Effector memory CD8-positive, alpha-beta T cell (primary cell): ENCODE measurements at regions not wholly inside any gene's neighbourhood (a gene's known extent, or its start where the extent isn't known, plus 50 kb on each side); places are given as distances from the start of the nearest gene placed in this dataset.
"Not testable (repeated sequence)": the region's sequence is repeated elsewhere in the genome, so short reads cannot be mapped to it uniquely, and the experiment has no call there.

Source experiments
- ATAC-seq: fragments of 150-1000 bp; cut with Tn5 transposase; replicated peaks from 2 replicates; pipeline ENCODE4 v1.10.0; 2021; ENCODE audit warnings: mild to moderate bottlenecking, moderate library complexity
- DNase-seq, 3 experiments: peaks; one replicate each; pipeline ENCODE4 v3.0.0; 2021
- H3K27ac Mint-ChIP-seq, 2 donors: one replicate each; pipeline ENCODE4 v1.8.0; 2022; ENCODE audit warnings: mild to moderate bottlenecking in 2 of 2, mixed read lengths in 2 of 2, moderate library complexity in 2 of 2
- H3K27me3 Mint-ChIP-seq, 2 donors: one replicate each; pipeline ENCODE4 v1.8.0; 2022; ENCODE audit warnings: mixed read lengths in 2 of 2
- H3K36me3 Mint-ChIP-seq: one replicate; pipeline ENCODE4 v1.8.0; 2022; ENCODE audit warnings: mild to moderate bottlenecking, moderate library complexity, mixed read lengths; ENCODE audit not compliant: insufficient read depth
- H3K4me1 Mint-ChIP-seq, 2 donors: one replicate each; pipeline ENCODE4 v1.8.0; 2022; ENCODE audit warnings: low read depth in 2 of 2, mixed read lengths in 2 of 2
- H3K4me3 Mint-ChIP-seq, 2 donors: one replicate each; pipeline ENCODE4 v1.8.0; 2022; ENCODE audit warnings: mild to moderate bottlenecking in 2 of 2, mixed read lengths in 2 of 2, moderate library complexity in 2 of 2
- H3K9me3 Mint-ChIP-seq, 2 donors: one replicate each; pipeline ENCODE4 v1.8.0; 2022; ENCODE audit warnings: mixed read lengths in 2 of 2

DNA sequence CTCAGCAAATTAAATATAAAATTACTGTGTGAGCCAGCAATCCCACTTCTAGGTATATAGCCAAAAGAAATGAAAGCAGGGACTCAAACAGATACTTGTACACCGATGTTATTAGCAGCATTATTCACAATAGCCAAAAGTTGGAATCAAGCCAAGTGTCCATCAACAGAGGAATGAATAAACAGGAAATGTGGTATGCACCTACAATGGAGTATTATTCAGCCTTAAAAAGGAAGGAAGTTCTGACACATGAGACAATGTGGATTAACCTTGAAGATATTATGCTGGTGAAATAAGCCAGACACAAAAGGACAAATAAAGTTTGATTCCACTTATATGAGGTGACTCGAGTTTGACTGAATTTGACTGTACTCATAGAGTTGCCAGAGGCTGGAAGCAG lies 108.3 kb upstream of the DUSP21 start:
- H3K36me3 Mint-ChIP-seq = no peaks in the 10 kb centered on the region
- DNase-seq = no peak
- peaks cover 0 to 2% of the 10 kb centered on the region in 2 donors for H3K9me3 Mint-ChIP-seq
- peaks cover 0 to 8% of the 10 kb centered on the region in 2 donors for H3K27me3 Mint-ChIP-seq
- ATAC-seq = no peak
- no peaks in the 10 kb centered on the region for H3K4me1 Mint-ChIP-seq
- H3K4me3 Mint-ChIP-seq = no peak overlapping the region
- no peak overlapping the region for H3K27ac Mint-ChIP-seq

DNA sequence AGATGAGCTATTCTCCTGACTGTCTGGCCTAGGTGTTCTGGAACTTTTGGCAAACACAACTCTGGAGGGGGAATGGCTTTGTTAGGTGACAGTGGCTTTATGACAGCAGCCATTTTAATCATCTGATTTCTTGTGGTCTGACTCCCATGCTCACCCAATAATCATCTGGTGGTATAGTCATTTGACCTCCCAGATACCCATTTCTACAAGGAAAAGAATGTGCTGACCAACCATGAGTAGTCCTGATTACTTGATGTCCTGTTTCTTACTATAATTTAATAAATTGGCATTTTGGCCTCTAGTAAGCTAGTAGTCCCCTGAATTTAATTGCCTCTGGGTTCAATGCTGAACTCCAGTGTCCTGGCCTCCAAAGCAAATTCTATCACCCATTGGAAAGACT lies 109.9 kb upstream of the DUSP21 start:
- no peaks in the 10 kb centered on the region for H3K36me3 Mint-ChIP-seq

DNA sequence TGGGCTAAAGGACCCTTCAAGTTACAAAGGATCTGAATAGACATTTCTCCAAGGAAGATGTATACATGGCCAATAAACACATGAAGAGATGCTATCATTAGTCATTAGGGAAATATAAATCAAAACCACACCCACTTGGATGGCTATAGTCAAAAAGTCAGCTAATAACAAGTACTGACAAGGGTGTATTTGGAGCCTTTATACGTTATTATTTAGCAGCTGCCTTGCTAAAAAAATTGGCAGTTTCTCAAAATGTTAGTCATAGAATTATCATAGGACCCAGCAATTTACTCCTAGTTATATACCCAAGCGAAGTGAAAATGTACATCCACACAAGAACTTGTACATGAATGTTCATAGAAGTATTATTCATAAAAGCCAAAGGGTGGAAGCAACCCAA lies 112.7 kb upstream of the DUSP21 start:
- no peak for ATAC-seq
- Mint-ChIP-seq H3K4me3 (no peak overlapping the region), H3K27ac (no peak overlapping the region), H3K36me3 (no peaks in the 10 kb centered on the region), H3K9me3 (peaks cover 0 to 2% of the 10 kb centered on the region in 2 donors), H3K4me1 (no peaks in the 10 kb centered on the region), H3K27me3 (no peaks in the 10 kb centered on the region)
- DNase-seq = no peak

More for the DNA sequence above, 109.9 kb upstream of the DUSP21 start:
- H3K4me1 Mint-ChIP-seq = no peaks in the 10 kb centered on the region
- no peak for DNase-seq
- peaks cover 0 to under 1% of the 10 kb centered on the region in 2 donors for H3K27me3 Mint-ChIP-seq
- H3K9me3 Mint-ChIP-seq = peaks cover 0 to 2% of the 10 kb centered on the region in 2 donors
- ATAC-seq = no peak
- no peak overlapping the region for H3K4me3 Mint-ChIP-seq
- no peak overlapping the region for H3K27ac Mint-ChIP-seq

DNA sequence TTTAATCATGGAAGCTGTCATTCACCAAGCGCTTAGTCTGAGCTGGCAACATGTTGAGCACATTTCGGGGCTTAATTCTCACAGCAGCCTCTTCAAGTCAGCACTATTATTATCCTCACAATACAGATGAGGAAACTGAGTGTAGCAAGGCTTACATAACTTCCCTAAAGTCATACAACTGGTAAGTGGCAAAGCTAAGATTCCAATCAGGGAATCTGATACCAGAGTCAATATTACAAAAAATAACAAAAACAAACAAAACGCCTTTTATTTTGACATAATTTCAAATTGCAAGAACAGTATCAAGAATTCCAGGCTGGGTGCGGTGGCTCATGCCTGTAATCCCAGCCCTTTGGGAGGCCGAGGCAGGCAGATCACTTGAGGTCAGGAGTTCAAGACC lies 120.4 kb upstream of the DUSP21 start:
- no peak for DNase-seq
- no peaks in the 10 kb centered on the region for H3K4me1 Mint-ChIP-seq
- no peak overlapping the region for H3K4me3 Mint-ChIP-seq
- no peak for ATAC-seq
- no peaks in the 10 kb centered on the region for H3K27me3 Mint-ChIP-seq
- H3K27ac Mint-ChIP-seq = no peak overlapping the region
- H3K36me3 Mint-ChIP-seq = no peaks in the 10 kb centered on the region
- H3K9me3 Mint-ChIP-seq = no peaks in the 10 kb centered on the region

DNA sequence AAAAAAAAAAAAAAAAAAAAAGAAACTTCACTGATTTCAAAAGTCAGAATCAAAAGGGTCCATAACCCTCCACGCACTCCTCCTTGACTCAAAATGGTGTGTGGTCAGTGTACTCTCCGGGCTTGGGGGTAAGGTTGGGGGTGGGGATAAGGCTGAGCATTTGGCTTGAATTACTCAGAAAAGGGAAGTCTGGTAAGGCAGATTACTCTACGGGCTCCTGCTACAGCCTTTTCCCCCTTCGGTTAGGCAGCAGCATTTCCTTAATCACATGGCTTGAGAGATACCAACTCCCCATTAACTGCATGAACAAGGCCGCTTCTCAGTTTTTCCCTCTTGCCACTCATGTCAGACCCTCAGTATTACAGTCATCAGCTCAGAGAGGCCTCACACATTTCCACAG lies 135.4 kb upstream of the DUSP21 start:
- Mint-ChIP-seq H3K4me1 (no peaks in the 10 kb centered on the region), H3K9me3 (no peaks in the 10 kb centered on the region), H3K27me3 (no peaks in the 10 kb centered on the region), H3K27ac (no peak overlapping the region), H3K36me3 (no peaks in the 10 kb centered on the region), H3K4me3 (no peak overlapping the region)
- ATAC-seq = no peak
- no peak for DNase-seq

DNA sequence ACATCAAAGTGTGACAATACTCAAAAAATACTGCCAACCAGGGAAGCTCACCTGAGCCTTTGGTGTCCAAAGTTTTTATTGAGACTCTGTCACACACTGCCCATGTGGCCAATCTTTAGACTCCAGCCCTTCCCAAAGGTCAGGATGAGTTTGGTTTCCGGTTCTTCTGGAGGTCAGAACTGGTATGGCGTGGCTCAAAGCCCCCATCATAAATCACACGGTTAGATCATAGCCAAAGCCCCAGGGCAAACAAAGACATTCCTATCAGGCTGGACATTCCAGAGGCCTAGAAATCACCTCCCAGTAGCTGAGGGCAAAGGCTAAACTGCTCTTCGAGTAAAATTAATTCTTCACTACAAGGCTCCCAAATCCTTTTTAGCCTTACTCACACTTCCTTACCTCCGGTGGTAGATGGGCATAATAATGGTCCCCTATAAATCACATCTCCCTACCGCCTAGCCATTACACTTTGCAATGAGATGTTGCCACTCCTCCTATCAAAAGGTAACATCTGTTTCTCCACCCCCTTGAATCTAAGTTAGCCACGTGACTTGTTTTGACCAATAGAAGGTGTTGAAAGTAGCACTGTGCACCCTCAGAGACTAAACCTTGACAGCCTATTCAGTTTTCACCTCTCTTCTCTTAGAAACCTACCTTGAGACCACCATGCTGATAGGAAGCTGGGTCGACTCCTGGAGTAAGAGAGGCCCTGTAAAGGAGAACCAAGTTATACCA lies 137.8 kb upstream of the DUSP21 start:
- no peaks in the 10 kb centered on the region for H3K27me3 Mint-ChIP-seq
- H3K9me3 Mint-ChIP-seq = no peaks in the 10 kb centered on the region
- H3K36me3 Mint-ChIP-seq = no peaks in the 10 kb centered on the region
- no peak overlapping the region for H3K4me3 Mint-ChIP-seq
- no peaks in the 10 kb centered on the region for H3K4me1 Mint-ChIP-seq
- ATAC-seq = no peak
- no peak overlapping the region for H3K27ac Mint-ChIP-seq
- DNase-seq = no peak

DNA sequence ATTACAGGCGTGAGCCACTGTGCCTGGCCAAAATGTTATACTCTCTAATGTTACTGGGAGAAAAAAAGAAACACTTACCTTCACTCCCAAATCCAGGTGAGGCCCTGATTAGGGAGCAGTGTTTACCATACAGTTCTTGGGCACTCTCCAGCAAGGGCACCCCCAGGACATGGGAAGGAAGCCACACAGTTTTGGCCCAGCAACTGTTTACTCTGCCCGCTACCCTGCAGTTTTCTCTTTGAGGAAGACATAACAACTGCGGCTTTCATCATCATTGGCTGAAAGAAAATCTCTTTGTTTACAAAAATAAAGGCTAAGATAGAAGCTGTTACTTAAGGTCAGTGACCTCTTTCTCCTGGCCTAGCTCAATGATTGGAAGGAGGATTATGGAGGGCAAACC lies 145.5 kb upstream of the DUSP21 start:
- Mint-ChIP-seq H3K36me3 (no peaks in the 10 kb centered on the region), H3K4me3 (no peak overlapping the region)
- no peak for ATAC-seq

DNA sequence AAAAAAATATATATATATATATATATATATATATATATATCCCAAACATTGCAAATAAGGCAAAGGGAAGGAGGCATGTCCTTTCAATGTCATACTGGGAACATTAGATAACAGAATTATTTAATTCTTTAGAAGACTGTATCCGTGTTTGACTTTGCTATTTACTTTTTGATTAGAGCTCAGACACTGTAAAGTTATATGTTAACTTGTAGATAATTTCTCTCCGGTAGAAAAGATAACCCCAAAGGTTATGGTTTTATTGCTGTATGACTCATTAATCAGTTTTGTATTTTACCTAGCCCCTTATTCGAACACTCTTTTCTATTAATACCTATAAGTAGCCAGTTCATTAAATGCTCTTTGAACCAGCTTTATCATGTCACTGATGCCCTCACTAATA lies 150.6 kb upstream of the DUSP21 start:
- H3K4me1 Mint-ChIP-seq = no peaks in the 10 kb centered on the region
- H3K27me3 Mint-ChIP-seq = no peaks in the 10 kb centered on the region
- ATAC-seq (no peak), DNase-seq (no peak)
- H3K9me3 Mint-ChIP-seq = no peaks in the 10 kb centered on the region
- no peak overlapping the region for H3K4me3 Mint-ChIP-seq
- no peak overlapping the region for H3K27ac Mint-ChIP-seq
- no peaks in the 10 kb centered on the region for H3K36me3 Mint-ChIP-seq

More for the DNA sequence above, 145.5 kb upstream of the DUSP21 start:
- Mint-ChIP-seq H3K27ac (no peak overlapping the region), H3K9me3 (no peaks in the 10 kb centered on the region), H3K4me1 (no peaks in the 10 kb centered on the region), H3K27me3 (no peaks in the 10 kb centered on the region)
- DNase-seq = no peak

DNA sequence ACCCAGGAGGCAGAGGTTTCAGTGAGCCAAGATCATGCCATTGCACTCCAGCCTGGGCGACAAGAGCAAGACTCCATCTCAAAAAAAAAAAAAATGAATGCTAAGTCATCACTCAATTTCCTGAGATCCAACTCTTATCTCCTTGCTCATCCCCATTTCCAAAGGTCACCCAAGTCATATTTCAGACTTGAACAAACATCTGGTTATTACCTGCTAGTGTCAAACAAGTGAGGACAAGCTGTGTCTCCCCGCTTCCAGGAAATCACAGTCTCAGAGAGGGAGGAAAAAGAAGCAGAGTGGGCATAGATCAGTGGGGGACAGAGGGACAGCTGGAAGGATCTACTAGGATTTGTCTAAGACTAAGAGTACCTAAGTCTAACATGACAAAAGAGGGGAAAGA lies 147.5 kb upstream of the FUNDC1 start:
- DNase-seq (no peak), ATAC-seq (no peak)
- H3K4me1 Mint-ChIP-seq = no peaks in the 10 kb centered on the region
- H3K36me3 Mint-ChIP-seq = no peaks in the 10 kb centered on the region
- no peak overlapping the region for H3K27ac Mint-ChIP-seq
- no peaks in the 10 kb centered on the region for H3K9me3 Mint-ChIP-seq
- H3K4me3 Mint-ChIP-seq = no peak overlapping the region
- no peaks in the 10 kb centered on the region for H3K27me3 Mint-ChIP-seq

DNA sequence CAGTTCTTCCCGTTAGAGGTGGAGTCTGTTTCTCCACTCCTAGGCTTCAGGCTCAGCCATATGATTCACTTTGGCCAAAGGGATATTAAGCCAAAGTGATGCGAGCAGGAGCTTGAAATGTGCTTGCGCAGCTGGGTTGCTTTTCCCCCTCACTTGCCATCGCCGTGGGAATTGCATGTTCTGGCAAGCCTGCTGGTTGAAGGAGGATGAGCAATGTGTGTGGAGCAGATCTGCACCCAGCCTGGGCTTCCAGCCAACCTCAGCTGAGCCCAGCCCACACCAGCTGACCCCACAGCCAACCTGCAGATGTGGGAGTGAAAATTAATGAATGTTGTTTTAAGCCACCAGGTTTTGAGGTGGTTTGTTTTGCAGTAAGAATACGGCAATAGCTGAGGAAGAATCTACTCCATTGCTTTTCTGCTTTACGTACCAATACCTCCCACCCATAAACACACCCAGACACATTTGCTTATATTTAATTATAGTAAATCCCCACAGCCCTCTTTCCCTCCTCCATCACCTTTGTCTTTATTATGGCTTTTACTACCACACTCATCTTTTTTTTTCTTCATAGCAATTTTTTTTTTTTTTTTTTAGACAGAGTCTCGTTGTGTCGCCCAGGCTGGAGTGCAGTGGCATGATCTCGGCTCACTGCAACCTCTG lies 132.8 kb upstream of the FUNDC1 start:
- H3K9me3 Mint-ChIP-seq = no peaks in the 10 kb centered on the region
- H3K27ac Mint-ChIP-seq = no peak overlapping the region
- H3K4me3 Mint-ChIP-seq = no peak overlapping the region
- H3K36me3 Mint-ChIP-seq = no peaks in the 10 kb centered on the region
- ATAC-seq = no peak
- DNase-seq = no peak
- H3K4me1 Mint-ChIP-seq = no peaks in the 10 kb centered on the region
- peaks cover 0 to 5% of the 10 kb centered on the region in 2 donors for H3K27me3 Mint-ChIP-seq

DNA sequence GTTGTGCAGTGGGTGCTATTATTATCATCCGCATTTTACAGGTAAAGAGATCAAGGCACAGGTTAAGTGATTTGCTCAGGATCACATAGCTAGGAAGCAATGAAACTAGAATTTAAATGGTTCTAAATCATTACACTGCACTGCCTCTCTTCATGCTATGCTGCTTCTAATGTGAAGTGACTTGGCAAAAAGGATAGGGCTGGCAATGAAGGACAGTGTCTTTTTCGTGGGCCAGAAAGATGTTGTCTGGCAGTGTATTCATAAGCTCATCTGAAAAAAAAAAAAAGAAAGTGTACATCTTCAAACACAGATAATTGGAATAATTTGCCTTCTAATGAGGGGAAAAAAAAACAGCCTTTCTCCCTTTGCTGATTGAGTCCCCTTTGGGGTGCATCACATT lies 132.2 kb upstream of the FUNDC1 start:
- no peak for DNase-seq
- ATAC-seq = no peak
- H3K4me1 Mint-ChIP-seq = no peaks in the 10 kb centered on the region
- peaks cover 0 to 5% of the 10 kb centered on the region in 2 donors for H3K27me3 Mint-ChIP-seq
- no peaks in the 10 kb centered on the region for H3K9me3 Mint-ChIP-seq
- no peak overlapping the region for H3K27ac Mint-ChIP-seq
- H3K36me3 Mint-ChIP-seq = no peaks in the 10 kb centered on the region
- no peak overlapping the region for H3K4me3 Mint-ChIP-seq

DNA sequence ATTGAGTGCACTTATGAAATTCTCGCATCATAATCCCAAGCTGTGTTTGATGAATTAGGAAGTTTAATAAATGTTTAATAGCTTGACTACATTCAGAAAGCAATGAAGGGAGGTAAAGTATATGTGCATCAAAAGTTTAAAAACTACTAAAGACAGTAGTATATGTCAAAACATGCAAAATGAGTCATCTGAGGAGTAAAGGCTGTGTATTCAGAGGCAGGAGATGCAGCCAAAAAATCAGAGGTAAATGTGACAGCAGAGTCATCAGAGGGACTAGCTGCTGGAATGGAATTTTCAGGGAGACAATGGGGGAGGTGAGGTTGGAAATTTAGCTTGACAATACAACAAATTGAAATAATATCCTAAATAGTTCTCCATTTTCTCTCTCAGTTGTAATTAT lies 127.0 kb upstream of the FUNDC1 start:
- H3K36me3 Mint-ChIP-seq = no peaks in the 10 kb centered on the region
- DNase-seq (no peak), ATAC-seq (no peak)
- peaks cover 0 to 5% of the 10 kb centered on the region in 2 donors for H3K27me3 Mint-ChIP-seq
- H3K27ac Mint-ChIP-seq = no peak overlapping the region
- no peak overlapping the region for H3K4me3 Mint-ChIP-seq
- H3K4me1 Mint-ChIP-seq = no peaks in the 10 kb centered on the region
- H3K9me3 Mint-ChIP-seq = no peaks in the 10 kb centered on the region

DNA sequence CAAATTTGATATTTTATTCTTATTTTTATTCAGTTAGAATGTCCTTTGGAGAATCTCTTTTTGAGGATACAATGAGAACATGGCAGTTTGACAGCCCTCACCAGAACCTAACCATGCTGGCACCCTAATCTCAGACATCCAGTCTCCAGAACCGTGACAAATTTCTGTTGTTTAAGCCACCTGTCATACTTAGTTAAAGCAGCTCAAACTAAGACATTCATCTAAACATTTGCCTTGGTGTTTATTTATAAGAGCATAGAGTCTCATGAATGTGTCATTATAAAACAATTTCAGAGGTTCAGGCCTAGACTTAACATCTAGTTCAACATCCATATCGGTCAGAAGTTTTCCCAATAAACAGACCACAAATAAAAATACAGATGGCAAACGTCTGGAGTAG lies 125.1 kb upstream of the FUNDC1 start:
- Mint-ChIP-seq H3K4me3 (no peak overlapping the region), H3K4me1 (no peaks in the 10 kb centered on the region), H3K36me3 (no peaks in the 10 kb centered on the region), H3K27ac (no peak overlapping the region), H3K9me3 (no peaks in the 10 kb centered on the region), H3K27me3 (peaks cover 0 to 5% of the 10 kb centered on the region in 2 donors)
- no peak for ATAC-seq
- no peak for DNase-seq

DNA sequence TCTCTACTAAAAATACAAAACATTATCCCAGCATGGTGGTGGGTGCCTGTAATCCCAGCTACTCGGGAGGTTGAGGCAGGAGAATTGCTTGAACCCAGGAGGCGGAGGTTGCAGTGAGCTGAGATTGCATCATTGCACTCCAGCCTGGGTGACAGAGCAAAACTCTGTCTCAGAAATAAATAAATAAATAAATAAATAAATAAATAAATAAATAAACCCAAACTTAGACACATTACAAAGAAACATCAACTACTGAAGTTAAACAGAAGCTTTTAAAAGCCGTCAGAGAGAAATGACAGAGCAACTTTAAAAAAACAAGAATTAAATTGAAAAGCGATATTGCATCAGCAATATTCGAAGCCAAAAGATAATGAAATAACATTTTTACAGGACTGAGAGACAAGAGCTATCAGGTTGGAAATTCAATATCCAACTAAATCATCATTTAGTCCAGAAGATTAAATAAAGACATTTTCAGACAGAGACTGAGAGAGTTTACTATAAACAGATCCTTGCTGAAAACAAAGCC lies 115.1 kb upstream of the FUNDC1 start:
- not testable (repeated sequence) for H3K4me3 Mint-ChIP-seq, H3K9me3 Mint-ChIP-seq, H3K4me1 Mint-ChIP-seq, DNase-seq, H3K27me3 Mint-ChIP-seq, ATAC-seq, H3K36me3 Mint-ChIP-seq, H3K27ac Mint-ChIP-seq
